HepG2 (cell line): ENCODE measurements at regions not wholly inside any gene's neighbourhood (a gene's known extent, or its start where the extent isn't known, plus 50 kb on each side); places are given as distances from the start of the nearest gene placed in this dataset.

Source experiments
- ATAC-seq: fragments of 200-7000 bp; cut with Tn5 transposase; 3 replicates; pipeline ENCODE4 v1.9.1; 2020; ENCODE audit warnings: mild to moderate bottlenecking, moderate library complexity
- BruUV-seq: library from RNA; stranded (reverse); fragments of 400-500 nt; replicated peaks from 2 replicates; lab custom pipeline; 2021; lab: Mats Ljungman, UMichigan
- CTCF ChIA-PET: fragments of 300-600 bp; formaldehyde crosslinking; extraction: SDS; loops from one replicate; lab custom pipeline; 2021; ENCODE audit warnings: low total read pairs, inconsistent platforms, low intra/inter-chr PET ratio; lab: Yijun Ruan, JAX
- POLR2A ChIA-PET: fragments of 350-600 bp; sonication (Branson Sonifier 250); formaldehyde crosslinking; loops from one replicate; lab custom pipeline; 2020; ENCODE audit warnings: antibody characterized with exemption, inconsistent platforms; lab: Yijun Ruan, JAX
- DNase-seq: peaks from one replicate; pipeline ENCODE4 v3.0.0-alpha.2; 2015; ENCODE audit warnings: low spot score
- FAIRE-seq: peaks from 3 replicates; lab custom pipeline; 2011; peaks lifted over from hg19 to GRCh38; lab: Jason Lieb, UNC
- H2AFZ ChIP-seq: one replicate; pipeline ENCODE4 v1.6.1; 2011; ENCODE audit warnings: low read length, inconsistent platforms
- H3K27ac ChIP-seq: fragments of 300-600 bp; 3 replicates; pipeline ENCODE4 v1.8.0; 2011; ENCODE audit warnings: mixed run types, mild to moderate bottlenecking, mixed read lengths, low read length, inconsistent platforms; ENCODE audit not compliant: insufficient read depth; ENCODE audit errors: extremely low read length
- H3K27me3 ChIP-seq, 2 experiments: fragments of 200-600 bp in 1 of 2; 2 replicates in 1 of 2; 3 replicates in 1 of 2; pipeline versions ENCODE4 v1.6.0 to v1.8.0; 2011; ENCODE audit warnings: low read length in 2 of 2, mild to moderate bottlenecking in 2 of 2, moderate library complexity in 2 of 2, inconsistent platforms in 1 of 2; ENCODE audit not compliant: insufficient read depth in 2 of 2, control insufficient read depth in 1 of 2
- H3K36me3 ChIP-seq, 2 experiments: fragments of 200-600 bp in 1 of 2; replicated peaks in 1 of 2; 2 replicates in 1 of 2; 3 replicates in 1 of 2; pipeline versions ENCODE4 v1.5.1 to v1.8.0; 2011; ENCODE audit warnings: low read length in 2 of 2, inconsistent platforms in 1 of 2; ENCODE audit not compliant: insufficient read depth in 2 of 2, control insufficient read depth in 1 of 2
- H3K4me1 ChIP-seq: 2 replicates; pipeline ENCODE4 v1.5.1; 2012; ENCODE audit warnings: low read length, inconsistent platforms; ENCODE audit not compliant: insufficient read depth
- H3K4me2 ChIP-seq: 2 replicates; pipeline ENCODE4 v1.6.0; 2011; ENCODE audit warnings: low read depth, low read length, inconsistent platforms
- H3K4me3 ChIP-seq, 3 experiments: fragments of 200-600 bp in 1 of 3; sonication (generic), shearing (Covaris generic) in 1 of 3; replicated peaks in 1 of 3; 2 replicates each; pipeline ENCODE4 v1.5.1; 2011 to 2016; ENCODE audit warnings: low read length in 3 of 3, inconsistent platforms in 2 of 3, low read depth in 2 of 3, mild to moderate bottlenecking in 2 of 3, control low read depth in 1 of 3, mixed read lengths in 1 of 3; ENCODE audit not compliant: insufficient read depth in 1 of 3
- H3K79me2 ChIP-seq: one replicate; pipeline ENCODE4 v1.6.1; 2011; ENCODE audit warnings: low read length, inconsistent platforms; ENCODE audit not compliant: insufficient read depth
- H3K9ac ChIP-seq: 2 replicates; pipeline ENCODE4 v1.6.0; 2011; ENCODE audit warnings: mild to moderate bottlenecking, low read depth, low read length, inconsistent platforms; ENCODE audit not compliant: insufficient read depth
- H3K9me3 ChIP-seq: 2 replicates; pipeline ENCODE4 v1.5.1; 2012; ENCODE audit warnings: mild to moderate bottlenecking, low read length
- H4K20me1 ChIP-seq: 2 replicates; pipeline ENCODE4 v1.6.0; 2011; ENCODE audit warnings: inconsistent platforms, mild to moderate bottlenecking, low read length, moderate library complexity; ENCODE audit not compliant: insufficient read depth
- HES4 ChIP-seq: sonication (generic); formaldehyde crosslinking; IDR thresholded peaks from 2 replicates; pipeline ENCODE4 v1.9.0; 2021; ENCODE audit warnings: mild to moderate bottlenecking, missing genetic modification reagents, borderline replicate concordance
- HIVEP1 ChIP-seq: sonication (generic); formaldehyde crosslinking; IDR thresholded peaks from 2 replicates; pipeline ENCODE4 v1.4.0; 2020; ENCODE audit warnings: mild to moderate bottlenecking, missing genetic modification reagents
- MATR3 ChIP-seq: sonication (generic); formaldehyde crosslinking; IDR thresholded peaks from 2 replicates; pipeline ENCODE4 v1.4.0; 2020; ENCODE audit warnings: missing genetic modification reagents
- NFKB2 ChIP-seq: sonication (generic); formaldehyde crosslinking; IDR thresholded peaks from 2 replicates; pipeline ENCODE4 v1.4.0; 2020; ENCODE audit warnings: missing genetic modification reagents, borderline replicate concordance
- NFKBIZ ChIP-seq: IDR thresholded peaks from 2 replicates; pipeline ENCODE4 v1.6.1; 2018; ENCODE audit warnings: missing genetic modification reagents, missing compliant biosample characterization
- PBX2 ChIP-seq: IDR thresholded peaks from 2 replicates; pipeline ENCODE4 v1.6.1; 2016; ENCODE audit warnings: control low read depth
- POGK ChIP-seq: sonication (generic); formaldehyde crosslinking; conservative IDR thresholded peaks from 2 replicates; pipeline ENCODE4 v1.8.0; 2022; ENCODE audit warnings: mild to moderate bottlenecking, moderate library complexity, missing genetic modification reagents
- SRY ChIP-seq: sonication (generic); formaldehyde crosslinking; IDR thresholded peaks from 2 replicates; pipeline ENCODE4 v1.8.0; 2022; ENCODE audit warnings: mild to moderate bottlenecking, missing genetic modification reagents
- STAT6 ChIP-seq: sonication (generic); formaldehyde crosslinking; IDR thresholded peaks from 2 replicates; pipeline ENCODE4 v1.4.0; 2020; ENCODE audit warnings: missing genetic modification reagents, mild to moderate bottlenecking, borderline replicate concordance
- WIZ ChIP-seq: sonication (generic); formaldehyde crosslinking; IDR thresholded peaks from 2 replicates; pipeline ENCODE4 v1.5.1; 2020; ENCODE audit warnings: mild to moderate bottlenecking, missing genetic modification reagents
- ZFYVE20 ChIP-seq: sonication (generic); formaldehyde crosslinking; IDR thresholded peaks from 2 replicates; pipeline ENCODE4 v1.8.0; 2023; ENCODE audit warnings: low read depth, mild to moderate bottlenecking, moderate library complexity, missing genetic modification reagents, borderline replicate concordance
- ZNF18 ChIP-seq: sonication (generic); formaldehyde crosslinking; IDR thresholded peaks from 2 replicates; pipeline ENCODE4 v1.8.0; 2022; ENCODE audit warnings: mild to moderate bottlenecking, missing genetic modification reagents; ENCODE audit not compliant: insufficient replicate concordance
- ZNF251 ChIP-seq: sonication (generic); formaldehyde crosslinking; IDR thresholded peaks from 2 replicates; pipeline ENCODE4 v1.9.0; 2021; ENCODE audit warnings: mild to moderate bottlenecking, missing genetic modification reagents
- ZNF253 ChIP-seq: sonication (generic); formaldehyde crosslinking; IDR thresholded peaks from 2 replicates; pipeline ENCODE4 v1.8.0; 2022; ENCODE audit warnings: mild to moderate bottlenecking, missing genetic modification reagents, borderline replicate concordance
- ZNF333 ChIP-seq: sonication (generic); formaldehyde crosslinking; IDR thresholded peaks from 2 replicates; pipeline ENCODE4 v1.4.0; 2020; ENCODE audit warnings: mild to moderate bottlenecking, missing genetic modification reagents, borderline replicate concordance
- ZNF446 ChIP-seq: sonication (generic); formaldehyde crosslinking; IDR thresholded peaks from 2 replicates; pipeline ENCODE4 v1.5.0; 2020; ENCODE audit warnings: mild to moderate bottlenecking, missing genetic modification reagents
- ZNF546 ChIP-seq: sonication (generic); formaldehyde crosslinking; conservative IDR thresholded peaks from 2 replicates; pipeline ENCODE4 v1.8.1; 2023; ENCODE audit warnings: mild to moderate bottlenecking, missing genetic modification reagents
- ZNF652 ChIP-seq: IDR thresholded peaks from 2 replicates; pipeline ENCODE4 v1.6.1; 2016; ENCODE audit warnings: low read depth, borderline replicate concordance
- ZNF883 ChIP-seq: sonication (generic); formaldehyde crosslinking; IDR thresholded peaks from 2 replicates; pipeline ENCODE4 v1.5.1; 2020; ENCODE audit warnings: mild to moderate bottlenecking, missing genetic modification reagents; ENCODE audit errors: not compliant biosample characterization
- WGBS: methylation state at CpG from one replicate; pipeline ENCODE4 v1.1.6; 2017; ENCODE audit warnings: low lambda C conversion rate; 5-methylcytosine and 5-hydroxymethylcytosine counted together
- in situ Hi-C: cut with HindIII; loops from 2 replicates; pipeline ENCODE4 v1.10.0; 2017; ENCODE audit warnings: low pct_unique_long_range_greater_than_20kb; ENCODE audit not compliant: extremely low pct_ligation_motif_present
- intact Hi-C: fragments of 100-400 bp; cut with micrococcal nuclease; formaldehyde crosslinking; loops from one replicate; pipeline ENCODE4 v1.10.0; 2022; ENCODE audit not compliant: unreplicated experiment

GRCh38 chr13:89748716-89749115 is 1598.8 kb upstream of the MIR17HG start:
- no peak for TF ChIP-seq ZNF546 (CRISPR knock-in tag)
- no peak for TF ChIP-seq NFKBIZ (CRISPR knock-in tag)
- no peak for TF ChIP-seq PBX2 (CRISPR knock-in tag)
- no peak for TF ChIP-seq ZFYVE20
- TF ChIP-seq HIVEP1 (CRISPR knock-in tag): no peak
- TF ChIP-seq WIZ (CRISPR knock-in tag): no peak
- no peak for TF ChIP-seq STAT6 (CRISPR knock-in tag)
- TF ChIP-seq ZNF446 (CRISPR knock-in tag): no peak
- no peak for TF ChIP-seq MATR3 (CRISPR knock-in tag)
- TF ChIP-seq ZNF333 (CRISPR knock-in tag): no peak
- TF ChIP-seq HES4 (CRISPR knock-in tag): no peak
- TF ChIP-seq POGK (CRISPR knock-in tag): no peak
- TF ChIP-seq ZNF883 (CRISPR knock-in tag): no peak
- TF ChIP-seq ZNF652 (CRISPR knock-in tag): no peak
- TF ChIP-seq ZNF18: no peak
- TF ChIP-seq ZNF251 (CRISPR knock-in tag): no peak
- TF ChIP-seq ZNF253 (CRISPR knock-in tag): no peak
- TF ChIP-seq NFKB2 (CRISPR knock-in tag): no peak
- TF ChIP-seq SRY (CRISPR knock-in tag): no peak
- ChIA-PET POLR2A (no interaction called here), CTCF (no interaction called here)
- H3K9ac ChIP-seq: no peak overlapping the region
- in situ Hi-C loops (no loop called here), intact Hi-C loops (no loop called here)
- H3K4me2 ChIP-seq: no peak overlapping the region
- no peaks in the 10 kb centered on the region for H3K36me3 ChIP-seq
- H3K27ac ChIP-seq: no peak overlapping the region
- BruUV-seq: no TSS peak
- H4K20me1 ChIP-seq: no peaks in the 10 kb centered on the region
- no peak overlapping the region for H2AFZ ChIP-seq
- H3K4me3 ChIP-seq: no peak overlapping the region
- no peak for DNase-seq
- H3K27me3 ChIP-seq: no peaks in the 10 kb centered on the region
- H3K4me1 ChIP-seq: no peaks in the 10 kb centered on the region
- ATAC-seq: no peak
- H3K79me2 ChIP-seq: no peaks in the 10 kb centered on the region
- 59% methylated on average over 2 of the region's 2 CpGs for WGBS
- FAIRE-seq: no peak
- H3K9me3 ChIP-seq: no peaks in the 10 kb centered on the region
